Right ventricle myocardium inferior (tissue), 1 donor: ENCODE measurements at regions not wholly inside any gene's neighbourhood (a gene's known extent, or its start where the extent isn't known, plus 50 kb on each side); places are given as distances from the start of the nearest gene placed in this dataset.
"Not testable (repeated sequence)": the region's sequence is repeated elsewhere in the genome, so short reads cannot be mapped to it uniquely, and the experiment has no call there.

ENCODE experiments used
- ATAC-seq: fragments of 200-7000 bp; cut with Tn5 transposase; one replicate; pipeline ENCODE4 v1.9.1; 2020; ENCODE audit warnings: mild to moderate bottlenecking, moderate library complexity
- DNase-seq: peaks from one replicate; pipeline ENCODE4 v3.0.0; 2021; ENCODE audit errors: missing footprints
- intact Hi-C: fragments of 100-400 bp; cut with DNase I; formaldehyde crosslinking; loops from one replicate; pipeline ENCODE4 v1.11.0; 2022
- donor health status: DM: no; HTN: yes; CAD: no; lungs with severe emphysema.

- intact Hi-C loops, ATAC-seq, DNase-seq: not testable (repeated sequence)
Observed at GRCh38 chr4:183044924-183045640, 54.0 kb upstream of the WWC2 start.

- no peak for ATAC-seq
- no peak for DNase-seq
- intact Hi-C loops = no loop called here
Observed at GRCh38 chr4:183038436-183038835, 60.6 kb upstream of the WWC2 start.

- DNase-seq = no peak
- no peak for ATAC-seq
- intact Hi-C loops = no loop called here
Observed at GRCh38 chr4:183035726-183036415, 63.2 kb upstream of the WWC2 start.

GRCh38 chr4:183035256-183035655, 63.8 kb upstream of the WWC2 start:
- intact Hi-C loops = no loop called here
- ATAC-seq (no peak), DNase-seq (no peak)

- intact Hi-C loops = no loop called here
- ATAC-seq (no peak), DNase-seq (no peak)
Observed at GRCh38 chr4:183030823-183031222, 68.2 kb upstream of the WWC2 start.

GRCh38 chr4:183030309-183030708, 68.7 kb upstream of the WWC2 start:
- DNase-seq = no peak
- intact Hi-C loops = no loop called here
- no peak for ATAC-seq

- ATAC-seq (no peak), DNase-seq (no peak)
- intact Hi-C loops = no loop called here
Observed at GRCh38 chr4:183029365-183029764, 69.7 kb upstream of the WWC2 start.

- no peak for ATAC-seq
- intact Hi-C loops = no loop called here
- no peak for DNase-seq
Observed at GRCh38 chr4:183026701-183027100, 72.4 kb upstream of the WWC2 start.

- ATAC-seq (no peak), DNase-seq (no peak)
- intact Hi-C loops = no loop called here
Observed at GRCh38 chr4:183022617-183023016, 76.4 kb upstream of the WWC2 start.

- no peak for DNase-seq
- no peak for ATAC-seq
- intact Hi-C loops = no loop called here
Observed at GRCh38 chr4:183017962-183018361, 81.1 kb upstream of the WWC2 start.

- DNase-seq = peak; percentile 75
- ATAC-seq = peak; percentile 77
- intact Hi-C loops = no loop called here
Observed at GRCh38 chr4:183014361-183015084, 84.5 kb upstream of the WWC2 start.

- ATAC-seq (no peak), DNase-seq (no peak)
- intact Hi-C loops = no loop called here
Observed at GRCh38 chr4:183013730-183014002, 85.4 kb upstream of the WWC2 start.

GRCh38 chr4:183012879-183013729, 86.0 kb upstream of the WWC2 start:
- intact Hi-C loops = no loop called here
- DNase-seq (no peak), ATAC-seq (no peak)

- ATAC-seq = no peak
- intact Hi-C loops = no loop called here
- no peak for DNase-seq
Observed at GRCh38 chr4:183011213-183011907, 87.7 kb upstream of the WWC2 start.

- DNase-seq (no peak), ATAC-seq (no peak)
- intact Hi-C loops = no loop called here
Observed at GRCh38 chr4:183008492-183008891, 90.6 kb upstream of the WWC2 start.

GRCh38 chr4:183004370-183004769, 87.2 kb upstream of the DCTD start:
- ATAC-seq, intact Hi-C loops, DNase-seq: not testable (repeated sequence)

GRCh38 chr4:182994171-182994570, 77.0 kb upstream of the DCTD start:
- ATAC-seq (no peak), DNase-seq (no peak)
- intact Hi-C loops = no loop called here

GRCh38 chr4:182978152-182978827, 61.1 kb upstream of the DCTD start:
- no peak for DNase-seq
- intact Hi-C loops = no loop called here

More at GRCh38 chr4:182978152-182978827, 61.1 kb upstream of the DCTD start:
- ATAC-seq = no peak
